HG03060 (cell line): ENCODE measurements at regions not wholly inside any gene's neighbourhood (a gene's known extent, or its start where the extent isn't known, plus 50 kb on each side); places are given as distances from the start of the nearest gene placed in this dataset.
"Not testable (repeated sequence)": the region's sequence is repeated elsewhere in the genome, so short reads cannot be mapped to it uniquely, and the experiment has no call there.

Experiments used
- ATAC-seq: cut with Tn5 transposase; IDR thresholded peaks from one replicate; pipeline ENCODE4 v1.9.1; 2021; ENCODE audit warnings: low read depth, moderate number of reproducible peaks; ENCODE audit not compliant: unreplicated experiment

DNA sequence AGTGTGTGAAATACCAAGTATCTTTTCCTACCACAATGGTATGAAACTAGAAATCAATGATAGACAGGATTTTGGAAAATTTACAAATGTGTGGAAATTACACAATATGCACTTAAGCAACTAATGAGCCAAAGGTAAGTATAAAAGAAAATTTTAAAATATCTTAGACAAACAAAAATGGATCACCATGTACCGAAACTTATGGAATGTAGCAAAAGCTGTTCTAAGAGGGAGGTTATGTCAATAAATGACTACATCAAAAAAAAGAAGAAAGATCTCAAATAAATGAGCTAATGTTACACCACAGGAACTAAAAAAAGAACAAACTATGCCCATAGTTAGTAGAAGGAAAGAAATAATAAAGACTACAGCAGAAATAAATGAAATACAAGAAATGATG, 1084.1 kb downstream of the TECRL start:
- no peak for ATAC-seq

DNA sequence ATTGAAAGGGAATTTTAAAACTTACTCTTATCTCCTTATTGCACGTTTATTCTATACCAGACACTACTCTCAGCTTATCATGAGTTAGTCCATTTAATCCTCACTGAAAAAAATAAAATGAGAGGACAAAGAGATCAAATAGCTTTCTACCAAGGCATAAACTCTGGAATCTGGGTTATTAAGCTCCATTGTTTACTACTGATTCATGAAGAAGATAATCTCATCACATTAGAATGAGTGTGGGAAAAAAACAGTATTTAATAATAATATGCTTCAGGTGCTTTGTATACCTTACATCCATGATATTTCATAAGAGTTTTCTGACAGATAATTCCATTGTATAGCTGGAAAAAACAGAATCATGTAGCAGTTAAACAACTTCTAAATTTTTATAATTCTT, 1092.6 kb downstream of the TECRL start:
- ATAC-seq, result no peak

DNA sequence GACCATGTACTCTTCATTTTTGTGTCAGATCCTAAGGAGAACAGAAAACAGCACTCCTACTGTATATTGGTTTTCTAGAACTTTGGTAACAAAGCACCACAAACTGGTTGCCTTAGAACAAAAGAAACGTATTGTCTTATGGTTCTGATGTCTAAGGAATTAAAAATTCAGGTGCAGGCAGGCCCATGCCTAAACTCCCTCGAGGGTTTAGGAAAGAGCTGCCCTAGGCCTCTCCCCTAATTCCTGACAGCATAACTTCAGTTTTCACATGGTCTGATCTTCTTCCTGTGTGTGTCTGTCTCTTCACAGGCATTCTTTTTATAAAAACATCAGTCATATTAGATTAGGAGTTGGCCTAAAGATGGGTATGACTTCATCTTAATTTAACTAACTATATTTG, 1093.6 kb downstream of the TECRL start:
- no peak for ATAC-seq

DNA sequence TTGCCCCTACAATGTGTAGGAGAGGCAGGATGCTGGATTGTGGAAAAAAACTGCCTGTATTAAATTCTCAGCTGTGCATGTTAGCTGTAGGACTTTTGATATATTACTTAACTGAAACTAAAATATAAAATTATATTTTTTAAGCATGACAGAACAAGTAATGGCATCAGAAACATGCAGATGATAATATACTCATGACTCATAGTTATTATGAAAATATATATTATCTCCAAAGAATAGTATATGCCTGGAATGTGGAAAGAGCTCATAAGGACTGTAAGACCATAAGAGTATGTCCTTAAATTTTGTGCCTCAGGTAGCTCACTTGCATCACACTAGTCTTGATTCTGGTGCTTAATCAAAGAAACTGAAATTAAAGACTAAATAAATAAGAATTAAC, 1100.6 kb downstream of the TECRL start:
- no peak for ATAC-seq

DNA sequence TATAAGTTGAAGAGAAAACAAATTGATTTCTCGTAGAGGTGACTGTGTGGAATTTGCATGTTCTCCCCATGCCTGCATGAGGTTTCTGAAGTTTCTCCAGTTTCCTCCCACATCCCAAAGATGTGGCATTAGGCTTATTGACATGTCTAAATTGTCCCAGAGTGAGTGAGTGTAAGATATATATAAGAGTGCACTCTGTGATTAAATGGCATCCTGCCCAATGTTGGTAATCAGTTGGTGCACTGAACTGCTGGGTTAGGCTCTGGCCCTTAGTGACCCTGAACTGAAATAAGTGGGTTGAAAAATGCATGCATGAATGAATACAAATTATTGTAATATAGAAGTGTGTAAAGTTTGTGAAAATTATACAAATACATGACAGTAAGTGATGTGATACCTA, 1106.5 kb downstream of the TECRL start:
- ATAC-seq, result no peak

DNA sequence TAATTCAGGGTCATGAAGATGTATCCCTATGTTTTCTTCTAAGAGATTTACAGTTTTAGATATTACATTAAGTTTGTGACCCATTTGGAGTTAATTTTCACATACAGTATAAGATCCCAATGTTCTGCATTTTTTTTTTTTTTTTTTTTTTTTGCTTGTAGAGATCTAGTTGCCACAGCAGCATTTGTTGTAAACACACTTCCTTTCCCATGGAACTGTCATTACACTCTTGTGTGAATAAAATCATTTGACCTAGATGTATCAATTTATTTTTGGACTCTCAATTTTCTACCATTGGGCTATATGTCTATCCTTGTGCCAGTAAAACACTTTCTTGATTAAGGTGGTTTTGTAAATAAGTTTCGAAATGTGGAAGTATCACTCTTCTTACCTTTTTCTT, 1107.2 kb downstream of the TECRL start:
- no peak for ATAC-seq

DNA sequence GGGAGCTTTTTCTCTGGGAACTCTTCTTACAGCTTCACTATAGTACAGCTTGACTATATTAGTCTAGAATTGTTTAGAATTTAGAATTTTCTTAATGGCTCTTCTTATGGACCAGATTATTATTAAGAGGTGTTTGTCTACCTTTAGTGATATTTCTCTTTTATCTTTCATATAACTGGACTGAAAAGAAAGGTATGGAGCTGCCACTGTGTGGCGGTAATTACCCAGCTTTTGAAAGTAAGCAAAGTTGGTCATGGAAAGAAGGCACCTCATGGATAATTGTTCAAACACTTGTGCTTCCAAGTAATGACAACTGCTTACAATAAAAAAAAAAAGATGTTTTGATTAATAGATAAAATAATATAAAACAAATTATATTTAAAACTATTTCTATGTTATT, 1112.5 kb downstream of the TECRL start:
- no peak for ATAC-seq

DNA sequence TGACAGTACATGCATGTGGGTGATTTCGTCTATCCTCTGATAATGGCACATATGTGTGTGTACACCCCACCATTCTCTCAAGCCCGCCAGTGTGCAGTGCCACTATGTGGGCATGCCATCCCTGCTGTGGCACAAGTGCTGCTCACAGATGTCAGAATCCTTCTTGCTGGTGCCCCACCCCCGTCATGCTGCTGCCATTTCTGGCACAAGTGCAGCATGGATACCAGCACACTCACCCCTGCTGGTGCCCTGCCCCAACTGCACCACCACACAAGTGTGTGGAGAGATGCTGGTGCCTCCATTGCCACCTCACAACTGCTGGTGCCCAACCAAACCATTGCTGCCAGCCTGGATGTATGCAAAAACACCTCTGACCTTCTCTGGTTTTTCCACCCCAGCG, 1133.8 kb downstream of the TECRL start:
- no peak for ATAC-seq

DNA sequence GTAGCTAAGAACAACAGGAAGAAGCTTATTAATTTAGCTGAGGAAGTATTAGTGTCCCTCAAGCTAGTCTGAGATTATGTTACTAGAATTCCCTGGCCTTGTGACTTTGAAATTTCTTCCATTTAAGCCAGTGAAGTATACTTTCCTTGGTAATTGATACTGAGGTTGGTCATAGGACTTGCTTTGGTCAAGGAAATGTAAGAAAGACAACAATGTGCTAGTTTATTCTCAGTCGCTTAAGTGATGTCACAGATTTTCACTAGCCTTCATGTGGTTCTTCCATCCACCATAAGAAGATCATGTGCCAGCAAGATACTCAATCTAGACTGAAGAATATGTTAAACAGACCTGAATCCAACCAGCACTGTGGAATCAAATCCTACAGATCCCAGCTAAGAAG, 1140.1 kb downstream of the TECRL start:
- no peak for ATAC-seq

DNA sequence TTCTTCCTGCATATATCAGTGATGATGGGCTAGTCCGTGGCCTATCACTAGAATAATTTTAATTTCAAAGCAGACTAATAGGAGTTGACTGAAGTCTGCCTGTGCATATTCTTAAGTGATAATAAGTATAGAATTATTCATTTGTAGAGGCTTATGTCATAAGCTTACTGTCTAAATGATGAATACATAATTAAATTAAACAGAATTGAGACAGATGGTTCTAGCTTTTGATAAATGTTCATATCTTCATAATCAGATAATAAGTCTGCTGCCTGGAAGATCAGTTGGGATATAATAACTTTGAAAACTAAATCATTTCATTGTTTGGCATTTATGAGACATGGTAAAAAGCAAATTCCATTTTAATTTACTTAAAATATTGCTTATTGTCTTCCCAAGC, 1175.6 kb downstream of the TECRL start:
- no peak for ATAC-seq

DNA sequence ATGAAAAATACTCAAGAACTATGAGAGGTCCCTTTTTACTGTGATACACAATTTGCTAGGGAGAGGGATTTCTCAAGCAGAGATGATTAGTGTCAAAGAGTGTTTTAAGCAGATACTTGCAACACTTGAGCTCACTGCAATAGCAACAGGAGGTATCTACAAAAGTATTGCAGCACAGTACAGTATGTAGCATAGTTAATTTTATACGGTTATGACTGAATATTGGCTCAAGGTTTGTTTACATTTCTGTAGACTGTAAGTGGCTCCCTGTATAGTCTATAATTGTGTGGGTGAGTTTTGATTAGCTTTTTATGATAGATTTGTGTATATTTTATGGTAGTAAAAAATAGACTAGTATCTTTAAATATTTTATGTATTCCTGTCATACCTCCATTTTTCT, 1177.2 kb downstream of the TECRL start:
- no peak for ATAC-seq

DNA sequence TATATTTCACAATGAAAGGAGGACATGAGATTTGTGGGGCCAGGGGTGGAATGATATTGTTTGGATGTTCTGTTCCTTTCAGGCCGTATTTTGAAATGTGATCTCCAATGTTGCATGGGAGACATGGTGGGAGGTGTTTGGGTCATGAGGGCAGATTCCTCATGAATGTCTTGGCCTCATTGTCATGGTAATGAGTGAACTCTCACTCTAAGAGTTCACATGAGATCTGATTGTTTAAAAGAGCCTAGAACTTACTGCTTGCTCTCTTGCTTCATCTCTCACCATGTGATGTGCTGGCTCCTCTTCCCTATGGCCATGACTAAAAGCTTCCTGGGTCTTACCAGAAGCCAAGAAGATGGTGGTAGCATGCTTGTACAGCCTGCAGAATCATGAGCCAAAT, 1183.0 kb downstream of the TECRL start:
- no peak for ATAC-seq

DNA sequence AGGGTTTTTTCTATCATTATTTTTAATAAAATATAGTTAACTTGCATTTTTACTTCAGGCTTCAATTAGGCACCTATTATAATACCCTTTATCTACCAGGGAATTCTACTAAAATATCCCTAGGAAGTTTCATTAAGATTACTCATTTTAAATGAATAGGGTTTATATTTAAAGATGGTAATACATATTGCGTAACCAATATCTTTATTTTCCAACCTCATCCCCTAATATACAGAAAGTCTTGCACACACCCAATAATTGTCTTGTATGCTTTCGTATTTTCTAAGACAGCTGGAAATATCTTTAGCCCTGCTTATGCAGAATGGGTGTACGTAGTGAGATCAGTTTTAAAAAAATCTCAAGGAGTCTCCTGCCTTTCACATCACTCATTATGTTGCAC, 1186.8 kb downstream of the TECRL start:
- ATAC-seq, result no peak

DNA sequence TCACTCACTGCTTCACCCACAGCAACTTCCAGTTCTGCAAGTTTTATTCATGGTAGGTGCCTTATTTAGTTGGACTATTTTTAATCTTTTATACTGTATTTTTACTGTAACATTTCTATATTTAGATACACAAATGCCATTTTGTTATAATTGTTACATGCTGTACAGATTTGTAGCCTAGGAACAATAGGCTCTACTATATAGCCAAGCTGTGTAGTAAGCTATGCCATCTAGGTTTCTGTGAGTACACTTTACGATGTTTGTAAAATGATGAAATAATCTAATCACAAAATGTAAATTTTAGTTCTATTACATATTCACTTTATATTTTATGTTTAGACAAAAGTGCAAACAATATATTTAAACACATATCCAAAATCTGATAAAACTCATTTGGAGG, 1187.8 kb downstream of the TECRL start:
- no peak for ATAC-seq

DNA sequence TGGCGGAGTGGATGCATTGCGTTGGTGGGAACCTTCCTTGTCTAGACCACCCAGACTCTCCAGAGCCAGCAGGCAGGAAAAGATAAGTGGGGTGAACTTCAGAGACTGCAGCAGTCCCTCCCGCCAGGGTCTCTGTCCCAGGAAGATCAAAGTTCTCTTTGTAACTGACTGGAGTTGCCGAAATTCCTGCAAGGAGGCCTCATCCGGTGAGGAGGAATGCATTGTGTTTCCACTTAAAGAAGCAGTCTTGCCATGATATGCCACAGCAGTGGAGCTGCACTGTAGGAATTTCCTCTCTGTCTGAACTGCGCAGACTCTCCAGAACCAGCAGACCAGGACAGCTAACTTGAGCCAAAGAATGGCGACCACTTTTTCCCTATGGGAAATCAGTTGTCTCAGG, 1190.4 kb downstream of the TECRL start:
- ATAC-seq, result no peak

DNA sequence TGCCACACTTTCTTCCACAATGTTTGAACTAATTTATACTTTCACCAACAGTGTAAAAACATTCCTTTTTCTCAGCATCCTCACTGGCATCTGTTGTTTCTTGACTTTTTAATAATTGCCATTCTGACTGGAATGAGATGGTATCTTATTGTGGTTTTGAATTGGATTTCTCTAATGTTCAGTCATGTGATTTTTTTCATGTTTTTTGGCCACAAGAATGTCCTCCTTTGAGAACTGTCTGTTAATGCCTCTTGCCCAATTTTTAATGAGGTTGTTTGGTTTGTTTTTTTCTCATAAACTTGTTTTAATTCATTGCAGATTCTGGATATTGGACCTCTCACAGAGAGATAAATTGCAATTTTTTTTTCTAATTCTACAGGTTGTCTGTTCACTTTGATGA, 1195.2 kb downstream of the TECRL start:
- ATAC-seq, result no peak

DNA sequence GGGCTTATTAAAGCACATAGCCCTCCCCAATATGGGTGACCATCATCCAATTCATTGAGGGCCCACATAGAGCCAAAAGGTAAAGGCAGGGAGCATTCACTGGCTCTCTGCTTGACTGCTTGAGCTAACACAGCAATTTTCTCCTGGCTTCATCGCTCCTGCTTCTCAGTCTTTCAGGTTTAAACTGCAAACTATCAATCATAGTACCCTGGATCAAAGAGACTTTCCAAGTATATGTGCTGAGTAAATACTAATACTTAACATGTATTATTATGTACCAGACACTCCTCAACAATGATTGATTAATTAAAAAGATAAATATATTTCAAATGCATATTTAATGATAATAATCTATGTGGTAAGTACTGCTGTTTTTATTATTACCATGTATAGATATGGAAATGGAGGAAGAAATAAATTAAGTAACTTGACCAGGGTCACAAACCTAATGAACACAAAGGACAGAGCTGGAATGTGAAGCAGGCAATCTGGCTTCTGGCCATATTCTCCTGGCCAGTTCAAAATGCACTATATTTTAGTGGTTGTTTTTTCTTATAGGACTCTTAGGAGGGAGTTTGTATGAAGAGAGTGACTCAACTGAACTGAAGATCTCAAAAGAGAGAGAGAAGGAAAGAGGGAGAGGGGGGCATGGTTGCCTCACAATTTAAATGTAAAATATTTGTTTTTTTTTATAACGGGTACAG, 1197.3 kb downstream of the TECRL start:
- ATAC-seq, result no peak

DNA sequence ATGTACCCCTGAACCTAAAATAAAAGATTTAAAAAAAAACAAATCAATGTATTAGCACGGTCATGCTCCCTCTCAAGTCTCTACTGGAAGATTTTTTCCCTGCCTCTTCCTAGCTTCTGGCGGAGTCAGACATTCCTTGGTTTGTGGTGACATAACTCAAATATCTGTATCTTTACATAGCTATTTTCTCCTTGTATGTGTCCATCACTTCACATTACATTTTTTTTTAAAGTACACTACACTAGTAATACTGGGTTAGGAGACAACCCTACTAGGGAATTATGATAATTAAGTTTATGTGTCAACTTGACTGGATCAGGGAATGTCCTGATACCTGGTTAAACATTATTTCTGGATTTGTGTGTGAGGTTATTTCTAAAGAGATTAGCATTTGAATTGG, 1197.9 kb downstream of the TECRL start:
- no peak for ATAC-seq

DNA sequence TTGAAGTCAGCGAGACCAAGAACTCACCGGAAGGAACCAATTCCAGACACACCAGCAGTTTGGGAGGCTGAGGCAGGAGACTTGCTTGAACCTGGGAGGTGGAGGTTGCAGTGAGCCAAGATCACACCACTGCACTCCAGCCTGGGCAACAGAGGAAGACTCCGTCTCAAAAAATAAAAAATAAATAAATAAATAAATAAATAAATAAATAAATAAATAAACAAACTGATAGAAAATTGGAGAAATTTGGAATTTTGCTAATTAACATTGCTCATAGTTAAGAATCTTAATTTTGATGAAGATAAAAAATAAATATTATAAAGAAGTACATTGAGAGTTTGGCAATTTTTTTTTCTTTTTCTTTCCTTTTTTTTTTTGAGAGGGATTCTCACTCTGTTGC, 1216.2 kb downstream of the TECRL start:
- ATAC-seq, result not testable (repeated sequence)

DNA sequence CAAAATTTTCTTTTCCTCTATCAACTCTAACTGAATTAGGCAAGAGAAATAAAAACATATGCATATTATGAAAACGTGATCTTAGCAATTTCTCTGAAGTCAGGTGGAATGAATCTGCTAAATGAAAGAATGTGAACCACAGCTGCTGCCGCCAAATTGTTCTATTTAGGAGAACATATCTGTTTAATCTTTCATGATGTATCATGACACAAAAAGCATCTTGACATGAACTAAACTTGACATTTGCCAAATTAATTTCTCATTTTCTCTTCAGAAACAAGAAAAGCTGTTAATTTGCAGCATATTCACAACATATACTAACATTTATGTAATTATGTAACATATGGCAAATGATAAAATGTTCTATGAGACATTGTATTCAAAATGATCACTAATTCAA, 1237.9 kb downstream of the TECRL start:
- ATAC-seq, result no peak

DNA sequence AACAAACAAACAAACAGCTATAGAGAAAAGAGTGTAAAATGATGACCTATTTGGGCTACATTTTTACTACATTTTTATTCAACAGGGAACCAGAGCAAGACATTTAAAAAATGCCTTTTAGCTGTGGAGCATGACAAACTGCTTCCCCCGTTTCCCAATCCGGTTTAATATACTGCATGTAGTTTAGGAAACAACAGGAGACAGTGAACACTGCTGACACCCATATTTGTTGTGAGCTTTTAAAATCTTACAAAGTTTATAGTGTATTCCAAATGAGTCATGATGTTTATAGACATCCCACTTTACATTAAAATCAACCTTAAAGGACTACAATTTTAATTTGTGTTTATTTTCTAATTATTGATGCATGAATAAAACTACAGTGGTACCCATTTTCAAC, 1238.3 kb downstream of the TECRL start:
- no peak for ATAC-seq

DNA sequence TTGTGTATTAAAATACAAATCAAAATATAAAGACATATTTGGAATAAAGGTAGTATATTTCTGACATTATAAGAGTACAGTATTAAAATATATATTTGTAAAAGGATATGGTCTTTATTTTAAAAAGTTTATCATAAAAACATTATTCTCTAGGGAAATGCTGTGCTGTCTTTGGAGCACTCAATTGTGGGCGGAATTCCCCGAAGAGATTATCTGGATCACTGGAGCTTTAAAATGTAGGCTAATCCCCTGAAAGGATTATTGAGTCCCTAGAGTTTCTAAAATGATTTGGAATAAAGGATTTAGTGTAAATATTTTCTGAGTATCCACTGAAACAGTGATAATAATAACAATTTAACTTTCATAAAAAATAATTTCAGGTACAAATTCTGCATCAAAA, 1239.4 kb downstream of the TECRL start:
- no peak for ATAC-seq

DNA sequence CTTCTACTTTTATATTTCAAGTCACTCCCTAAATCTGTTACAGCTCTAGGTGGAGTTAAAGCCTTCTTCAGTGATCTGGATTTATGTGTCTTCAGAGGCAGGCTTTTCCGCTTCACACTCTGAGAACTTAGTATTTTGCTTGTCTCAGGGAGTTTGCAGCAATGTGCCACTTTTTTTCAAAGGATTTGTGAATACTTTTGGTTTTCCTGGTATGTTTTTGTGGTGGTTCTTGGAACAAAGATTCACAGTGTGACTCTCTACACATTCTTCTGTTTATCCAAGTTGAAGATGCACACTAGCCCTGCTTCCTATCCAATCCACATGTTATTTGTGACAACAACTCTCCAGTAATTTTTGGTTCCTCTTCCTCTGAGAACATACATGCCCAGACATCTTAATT, 1253.7 kb downstream of the TECRL start:
- no peak for ATAC-seq
